ENCODE measurements at regions not wholly inside any gene's neighbourhood (a gene's known extent, or its start where the extent isn't known, plus 50 kb on each side); places are given as distances from the start of the nearest gene placed in this dataset.

- Histone ChIP-seq H3K4me2 (ENCODE audit: control insufficient read depth, insufficient read depth) (no peak overlapping the region), H2AFZ (ENCODE audit: control insufficient read depth, low read depth, low read length) (no peak overlapping the region), H3K27ac (ENCODE audit: control insufficient read depth, insufficient read depth) (no peak overlapping the region), H3K4me1 (ENCODE audit: control insufficient read depth, insufficient read depth, low read length) (no peaks in the 10 kb centered on the region), H3K9ac (ENCODE audit: control insufficient read depth, insufficient read depth, low read length) (no peak overlapping the region), H3K79me2 (ENCODE audit: control insufficient read depth, insufficient read depth, low read length) (no peaks in the 10 kb centered on the region), H3K36me3 (ENCODE audit: control insufficient read depth in 2 of 2, insufficient read depth in 2 of 2, low read length in 1 of 2) (no peaks in the 10 kb centered on the region), H3K9me3 (replicated peaks; ENCODE audit: control insufficient read depth, insufficient read depth, low read length) (no peaks in the 10 kb centered on the region), H3K27me3 (replicated peaks in 1 of 2; ENCODE audit: control insufficient read depth in 2 of 2, insufficient read depth in 2 of 2, low read length in 1 of 2) (no peaks in the 10 kb centered on the region), H3K4me3 (no peak overlapping the region), H4K20me1 (ENCODE audit: control insufficient read depth, insufficient read depth) (no peaks in the 10 kb centered on the region)
- ChIA-PET SMC1A (ENCODE audit: uncharacterized antibody, unreplicated experiment) (interaction anchor here (2.1 kb wide), 1 partner anchor 12 kb away, joined by 7 read pairs; no protein-coding TSS in a partner anchor), RAD21 (ENCODE audit: unreplicated experiment) (interaction anchor here (1.2 to 1.3 kb wide), 3 partner anchors 8 to 31 kb away, joined by 3 read pairs; no protein-coding TSS in a partner anchor), POLR2A (no interaction called here), CTCF (interaction anchor here (0.8 kb wide), 1 partner anchor 7 kb away, joined by 3 read pairs; no protein-coding TSS in a partner anchor)
- no peak for FAIRE-seq
- no peak for DNase-seq (ENCODE audit: low read depth, low spot score)
- intact Hi-C loops (cut with micrococcal nuclease; ENCODE audit: unreplicated experiment) (no loop called here), in situ Hi-C loops (cut with MboI) (no loop called here)
- no peak for ATAC-seq
- BruUV-seq (replicated peaks): no TSS peak
- TF ChIP-seq POLR2A (IDR thresholded peaks at IDR 0.05; ENCODE audit: low read depth, low read length): no peak
- no peak for TF ChIP-seq ZNF592 (IDR thresholded peaks at IDR 0.05)
- no peak for TF ChIP-seq IRF3 (IDR thresholded peaks at IDR 0.05)
Measured at GRCh38 chr4:130646886-130647285, 1550.9 kb downstream of the C4orf33 start.

Data from GM12878 (cell line).